GM18505 (cell line): ENCODE measurements at regions not wholly inside any gene's neighbourhood (a gene's known extent, or its start where the extent isn't known, plus 50 kb on each side); places are given as distances from the start of the nearest gene placed in this dataset.

ENCODE experiments used
- ATAC-seq: cut with Tn5 transposase; IDR thresholded peaks from one replicate; pipeline ENCODE4 v1.9.1; 2021; ENCODE audit not compliant: unreplicated experiment
- POLR2A ChIP-seq: IDR thresholded peaks from 4 replicates; pipeline ENCODE4 v1.6.1; 2011; ENCODE audit warnings: borderline replicate concordance; ENCODE audit not compliant: insufficient read depth, insufficient read length; ENCODE audit errors: extremely low read depth

- TF ChIP-seq POLR2A: no peak
- ATAC-seq: no peak
Observed at GRCh38 chr3:180359061-180359952, 242.7 kb upstream of the TTC14 start.

- no peak for TF ChIP-seq POLR2A
- no peak for ATAC-seq
Observed at GRCh38 chr3:180359953-180360279, 242.0 kb upstream of the TTC14 start.

- no peak for ATAC-seq
- TF ChIP-seq POLR2A: no peak
Observed at GRCh38 chr3:180362081-180362480, 239.9 kb upstream of the TTC14 start.

- ATAC-seq: no peak
- no peak for TF ChIP-seq POLR2A
Observed at GRCh38 chr3:180375831-180376230, 226.1 kb upstream of the TTC14 start.

- ATAC-seq: no peak
- TF ChIP-seq POLR2A: no peak
Observed at GRCh38 chr3:180378496-180378895, 223.5 kb upstream of the TTC14 start.

- no peak for TF ChIP-seq POLR2A
- no peak for ATAC-seq
Observed at GRCh38 chr3:180382638-180383180, 219.3 kb upstream of the TTC14 start.

DNA sequence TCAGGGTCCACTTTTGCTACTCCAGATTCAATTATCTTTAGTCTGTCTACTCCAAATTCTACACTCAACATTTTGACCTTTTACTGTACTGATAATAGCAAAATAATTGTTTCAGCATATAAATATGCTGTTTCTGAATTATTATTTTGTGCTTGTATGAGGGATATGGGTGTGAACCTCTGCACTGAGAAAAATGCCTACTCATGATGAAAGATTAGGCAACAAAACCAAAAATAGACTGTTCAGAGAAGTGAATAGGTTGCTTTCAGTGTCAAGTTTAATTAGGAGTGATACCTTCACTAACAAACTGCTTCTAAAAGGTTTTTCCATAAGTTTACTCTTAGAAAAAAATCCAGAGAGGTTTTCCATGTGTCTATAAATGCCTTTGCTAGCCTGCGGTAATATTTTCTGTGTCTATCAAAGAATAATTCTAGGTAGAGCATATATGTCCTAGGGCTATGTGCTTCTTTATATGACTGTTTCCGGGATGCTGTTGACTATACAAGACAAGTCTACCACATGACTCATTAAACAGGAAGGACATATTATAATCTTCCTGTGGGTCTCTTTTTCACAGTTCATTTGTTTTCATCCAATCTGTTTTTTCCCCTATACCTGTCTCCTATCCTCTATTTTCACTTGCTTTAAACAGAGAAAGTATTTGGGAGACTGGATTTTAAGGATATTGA lies 218.5 kb upstream of the TTC14 start:
- no peak for ATAC-seq
- TF ChIP-seq POLR2A: no peak

- ATAC-seq: no peak
- TF ChIP-seq POLR2A: no peak
Observed at GRCh38 chr3:180390313-180390712, 211.7 kb upstream of the TTC14 start.

- no peak for ATAC-seq
- TF ChIP-seq POLR2A: no peak
Observed at GRCh38 chr3:180391001-180391400, 211.0 kb upstream of the TTC14 start.

GRCh38 chr3:180401226-180401625 lies 200.7 kb upstream of the TTC14 start:
- no peak for ATAC-seq

GRCh38 chr3:180402471-180403073 lies 199.4 kb upstream of the TTC14 start:
- no peak for ATAC-seq
- TF ChIP-seq POLR2A: no peak

More at GRCh38 chr3:180401226-180401625, 200.7 kb upstream of the TTC14 start:
- no peak for TF ChIP-seq POLR2A

GRCh38 chr3:180403156-180403555 lies 198.8 kb upstream of the TTC14 start:
- ATAC-seq: no peak
- TF ChIP-seq POLR2A: no peak

DNA sequence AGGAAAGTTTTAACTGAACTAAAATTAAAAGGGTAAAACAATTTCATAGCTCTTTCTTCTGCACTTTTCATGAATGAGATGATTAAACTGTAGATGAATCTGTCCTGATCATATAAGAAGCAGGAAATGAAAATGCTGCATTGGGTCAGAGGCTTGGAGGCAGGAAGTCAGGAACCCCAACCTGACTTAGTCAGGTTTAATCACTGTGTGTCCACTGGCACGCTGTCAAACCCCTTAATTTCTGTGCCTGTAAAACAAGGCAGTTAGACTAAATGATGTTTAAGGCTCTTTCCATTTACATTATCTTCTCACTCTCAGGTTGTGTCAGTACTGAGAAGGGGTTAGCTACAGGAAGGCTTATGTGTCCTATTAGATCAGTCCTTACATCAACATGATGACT lies 193.3 kb upstream of the TTC14 start:
- ATAC-seq: no peak
- TF ChIP-seq POLR2A: no peak

GRCh38 chr3:180409170-180409569 lies 192.8 kb upstream of the TTC14 start:
- ATAC-seq: no peak
- TF ChIP-seq POLR2A: no peak

- TF ChIP-seq POLR2A: no peak
- no peak for ATAC-seq
Observed at GRCh38 chr3:180409883-180410282, 192.1 kb upstream of the TTC14 start.
